GM12873 (cell line): ENCODE measurements at regions not wholly inside any gene's neighbourhood (a gene's known extent, or its start where the extent isn't known, plus 50 kb on each side); places are given as distances from the start of the nearest gene placed in this dataset.

ENCODE experiments used
- CTCF ChIP-seq: IDR thresholded peaks from 2 replicates; pipeline ENCODE4 v1.5.1; 2012; ENCODE audit warnings: low read depth, mild to moderate bottlenecking, moderate library complexity, low read length, control low read depth; ENCODE audit not compliant: insufficient read depth; ENCODE audit errors: missing control alignments

- no peak for TF ChIP-seq CTCF
Measured at GRCh38 chr21:35414056-35414455, 365.0 kb upstream of the RUNX1 start.

- TF ChIP-seq CTCF: no peak
Measured at GRCh38 chr21:35412231-35412630, 363.1 kb upstream of the RUNX1 start.

- TF ChIP-seq CTCF: no peak
Measured at GRCh38 chr21:35411434-35411833, 362.3 kb upstream of the RUNX1 start.

GRCh38 chr21:35410656-35411055 is 361.6 kb upstream of the RUNX1 start:
- no peak for TF ChIP-seq CTCF

- TF ChIP-seq CTCF: no peak
Measured at GRCh38 chr21:35410123-35410522, 361.0 kb upstream of the RUNX1 start.

GRCh38 chr21:35408401-35408800 is 359.3 kb upstream of the RUNX1 start:
- TF ChIP-seq CTCF: no peak

- TF ChIP-seq CTCF: no peak
Measured at GRCh38 chr21:35406635-35407034, 357.5 kb upstream of the RUNX1 start.
